Psoas muscle (tissue), 7 donors: ENCODE measurements at regions not wholly inside any gene's neighbourhood (a gene's known extent, or its start where the extent isn't known, plus 50 kb on each side); places are given as distances from the start of the nearest gene placed in this dataset.

ENCODE experiments used
- ATAC-seq, 4 donors: fragments of 200-7000 bp; cut with Tn5 transposase; one replicate each; pipeline ENCODE4 v1.9.1; 2020; ENCODE audit warnings: moderate library complexity in 3 of 4, mild to moderate bottlenecking in 2 of 4
- DNase-seq, 2 donors: peaks; one replicate each; pipeline ENCODE4 v3.0.0-alpha.2; 2020
- H3K27ac ChIP-seq: fragments of 200-600 bp; one replicate; pipeline ENCODE4 v1.8.0; 2022
- H3K27me3 ChIP-seq, 3 donors: fragments of 200-600 bp in 1 of 3; one replicate each; pipeline versions ENCODE4 v1.6.1 to v1.8.0; 2013 to 2022; ENCODE audit warnings: low read length in 2 of 3, mild to moderate bottlenecking in 2 of 3, moderate library complexity in 1 of 3; ENCODE audit not compliant: insufficient read depth in 3 of 3
- H3K36me3 ChIP-seq, 2 donors: fragments of 200-600 bp in 1 of 2; one replicate each; pipeline versions ENCODE4 v1.6.1 to v1.8.0; 2013 to 2022; ENCODE audit warnings: low read depth in 1 of 2, mild to moderate bottlenecking in 1 of 2, moderate library complexity in 1 of 2; ENCODE audit not compliant: insufficient read depth in 1 of 2
- H3K4me1 ChIP-seq: fragments of 200-600 bp; one replicate; pipeline ENCODE4 v1.8.0; 2022
- H3K4me3 ChIP-seq: fragments of 200-600 bp; one replicate; pipeline ENCODE4 v1.8.0; 2022; ENCODE audit warnings: mild to moderate bottlenecking
- H3K9me3 ChIP-seq: fragments of 200-600 bp; one replicate; pipeline ENCODE4 v1.8.0; 2022
- WGBS, 3 donors: extraction: QIAGEN DNeasy Blood & Tissue Kit; methylation state at CpG; one replicate each; pipeline versions ENCODE4 v1.1.6 to v1.1.7; 2013; 5-methylcytosine and 5-hydroxymethylcytosine counted together
- intact Hi-C, 2 donors: fragments of 100-400 bp; cut with DNase I; formaldehyde crosslinking; loops; one replicate each; pipeline versions ENCODE4 v1.11.0 to v1.14.2; 2022
- TF ChIP-seq, protein P1 (sequence below): fragments of 200-600 bp; IDR thresholded peaks from one replicate; pipeline ENCODE4 v1.8.0; 2022; ENCODE audit warnings: antibody characterized with exemption
- donor health status: healthy with polysubstance abuse.
- donor health status: DM: no; HTN: no; CAD: no; lungs with moderate emphysema.
- donor health status: Bipolar disorder and iron deficiency.
- donor health status: healthy.
- donor health status: DM: yes; HTN: yes; CAD: no.
- donor health status: DM: no; HTN: no; CAD: no.
- donor health status: DM: yes; HTN: yes; CAD: no.

DNA sequence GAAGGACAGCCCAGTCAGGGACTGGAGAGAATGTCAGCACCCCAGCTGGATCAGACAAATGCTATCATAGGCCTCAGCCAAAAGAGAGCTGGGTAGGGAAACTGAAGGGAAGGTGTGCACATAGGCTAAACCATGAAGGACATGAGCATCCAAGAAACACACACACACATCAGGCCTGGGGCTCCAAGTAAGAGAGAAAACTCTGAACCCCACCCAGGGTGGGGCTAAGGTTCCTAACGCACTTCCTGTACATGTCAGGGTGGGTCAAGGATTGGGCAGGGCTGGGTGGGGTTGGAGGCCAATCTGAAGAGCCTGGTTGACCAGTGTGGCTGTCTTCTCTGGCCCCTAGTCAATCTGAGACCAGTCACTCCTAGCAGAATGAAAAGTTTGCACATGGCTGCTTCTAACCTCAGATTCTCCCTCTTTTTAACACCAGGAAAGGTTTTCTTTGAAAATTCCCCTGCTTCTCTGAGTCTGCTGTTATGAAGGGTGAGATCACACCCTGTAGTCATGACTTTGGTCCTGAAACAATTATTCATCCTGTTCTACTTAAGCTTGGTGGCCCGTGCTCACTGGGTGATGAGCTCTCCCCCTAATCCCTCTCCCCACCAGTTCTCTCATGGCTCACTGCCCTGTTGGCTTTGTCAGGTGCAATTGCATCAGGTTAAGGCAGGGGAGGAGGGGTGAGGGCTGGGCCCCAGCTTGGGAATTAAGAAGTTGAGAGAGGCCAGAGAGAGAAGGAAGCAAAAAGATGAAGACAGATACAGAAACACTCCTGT, 88.4 kb downstream of the MAFB start:
- Histone ChIP-seq H3K9me3 (peaks cover 8% of the 10 kb centered on the region), H3K27ac (no peak overlapping the region), H3K27me3 (no peaks in the 10 kb centered on the region), H3K36me3 (no peaks in the 10 kb centered on the region), H3K4me3 (no peak overlapping the region), H3K4me1 (no peaks in the 10 kb centered on the region)
- ATAC-seq (no peak), DNase-seq (no peak)
- intact Hi-C loops, result no loop called here
- WGBS, 3 donors, result 58 to 87% (median 71%) methylated on average over 2 of the region's 2 CpGs
- TF ChIP-seq, protein P1, sequence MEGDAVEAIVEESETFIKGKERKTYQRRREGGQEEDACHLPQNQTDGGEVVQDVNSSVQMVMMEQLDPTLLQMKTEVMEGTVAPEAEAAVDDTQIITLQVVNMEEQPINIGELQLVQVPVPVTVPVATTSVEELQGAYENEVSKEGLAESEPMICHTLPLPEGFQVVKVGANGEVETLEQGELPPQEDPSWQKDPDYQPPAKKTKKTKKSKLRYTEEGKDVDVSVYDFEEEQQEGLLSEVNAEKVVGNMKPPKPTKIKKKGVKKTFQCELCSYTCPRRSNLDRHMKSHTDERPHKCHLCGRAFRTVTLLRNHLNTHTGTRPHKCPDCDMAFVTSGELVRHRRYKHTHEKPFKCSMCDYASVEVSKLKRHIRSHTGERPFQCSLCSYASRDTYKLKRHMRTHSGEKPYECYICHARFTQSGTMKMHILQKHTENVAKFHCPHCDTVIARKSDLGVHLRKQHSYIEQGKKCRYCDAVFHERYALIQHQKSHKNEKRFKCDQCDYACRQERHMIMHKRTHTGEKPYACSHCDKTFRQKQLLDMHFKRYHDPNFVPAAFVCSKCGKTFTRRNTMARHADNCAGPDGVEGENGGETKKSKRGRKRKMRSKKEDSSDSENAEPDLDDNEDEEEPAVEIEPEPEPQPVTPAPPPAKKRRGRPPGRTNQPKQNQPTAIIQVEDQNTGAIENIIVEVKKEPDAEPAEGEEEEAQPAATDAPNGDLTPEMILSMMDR, result no peak

DNA sequence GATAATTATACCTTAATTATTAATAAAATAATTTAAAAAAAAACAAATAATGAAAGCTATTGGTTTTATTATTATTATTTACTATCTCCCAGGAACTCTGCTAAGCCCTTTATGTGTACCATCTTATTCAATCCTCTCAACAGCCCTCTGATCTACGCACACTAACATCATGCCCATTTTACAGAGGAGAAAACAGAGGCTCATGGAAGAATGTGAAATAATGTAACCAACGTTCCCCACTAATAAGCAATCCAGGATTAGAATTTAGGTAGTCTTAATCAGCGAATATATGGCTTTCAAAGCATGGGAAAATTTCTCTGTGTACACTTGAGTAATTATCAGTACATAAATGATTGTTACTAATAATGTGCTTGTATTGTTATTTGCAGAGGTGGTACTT, 89.0 kb downstream of the MAFB start:
- no peak for ATAC-seq
- intact Hi-C loops, result no loop called here
- Histone ChIP-seq H3K27ac (no peak overlapping the region), H3K4me3 (no peak overlapping the region), H3K27me3 (no peaks in the 10 kb centered on the region), H3K9me3 (peaks cover 8% of the 10 kb centered on the region), H3K4me1 (no peaks in the 10 kb centered on the region), H3K36me3 (no peaks in the 10 kb centered on the region)
- TF ChIP-seq, protein P1, result no peak
- DNase-seq, result no peak
- 82 to 90% (median 85%) methylated on average over 3 of the region's 3 CpGs for WGBS, 3 donors

GRCh38 chr20:40592941-40593340, 96.1 kb downstream of the MAFB start:
- Histone ChIP-seq H3K4me3 (no peak overlapping the region), H3K27ac (no peak overlapping the region), H3K27me3 (peaks cover 0 to 11% (median 3%) of the 10 kb centered on the region in 3 donors), H3K4me1 (no peaks in the 10 kb centered on the region), H3K36me3 (no peaks in the 10 kb centered on the region), H3K9me3 (no peaks in the 10 kb centered on the region)
- intact Hi-C loops, result no loop called here
- DNase-seq (no peak), ATAC-seq (no peak)
- TF ChIP-seq, protein P1, result no peak
- WGBS, 3 donors, result 72 to 88% (median 74%) methylated on average over 1 of the region's 1 CpG

GRCh38 chr20:40591536-40591935, 97.5 kb downstream of the MAFB start:
- 94 to 97% (median 95%) methylated on average over 1 of the region's 1 CpG for WGBS, 3 donors
- no peak overlapping the region for H3K4me3 ChIP-seq
- intact Hi-C loops, result no loop called here
- no peak for ATAC-seq
- no peak for DNase-seq
- peaks cover 0 to 11% (median 3%) of the 10 kb centered on the region in 3 donors for H3K27me3 ChIP-seq
- no peaks in the 10 kb centered on the region for H3K4me1 ChIP-seq
- no peaks in the 10 kb centered on the region for H3K36me3 ChIP-seq
- TF ChIP-seq, protein P1, result no peak
- H3K9me3 ChIP-seq, result no peaks in the 10 kb centered on the region
- no peak overlapping the region for H3K27ac ChIP-seq

- WGBS, 3 donors, result 57 to 70% (median 67%) methylated on average over 1 of the region's 1 CpG
- H3K9me3 ChIP-seq, result no peaks in the 10 kb centered on the region
- no peaks in the 10 kb centered on the region for H3K4me1 ChIP-seq
- no peaks in the 10 kb centered on the region for H3K36me3 ChIP-seq
- no peak overlapping the region for H3K27ac ChIP-seq
- intact Hi-C loops, result no loop called here
- no peak for DNase-seq
- peaks cover 0 to 11% (median 3%) of the 10 kb centered on the region in 3 donors for H3K27me3 ChIP-seq
- no peak for ATAC-seq
- no peak overlapping the region for H3K4me3 ChIP-seq
- TF ChIP-seq, protein P1, result no peak
These were observed 97.9 kb downstream of the MAFB start for GRCh38 chr20:40591119-40591518.
